ENCODE measurements at regions not wholly inside any gene's neighbourhood (a gene's known extent, or its start where the extent isn't known, plus 50 kb on each side); places are given as distances from the start of the nearest gene placed in this dataset.
A peak's percentile ranks its signal among the peaks of the same experiment; 100 is the strongest.

DNA sequence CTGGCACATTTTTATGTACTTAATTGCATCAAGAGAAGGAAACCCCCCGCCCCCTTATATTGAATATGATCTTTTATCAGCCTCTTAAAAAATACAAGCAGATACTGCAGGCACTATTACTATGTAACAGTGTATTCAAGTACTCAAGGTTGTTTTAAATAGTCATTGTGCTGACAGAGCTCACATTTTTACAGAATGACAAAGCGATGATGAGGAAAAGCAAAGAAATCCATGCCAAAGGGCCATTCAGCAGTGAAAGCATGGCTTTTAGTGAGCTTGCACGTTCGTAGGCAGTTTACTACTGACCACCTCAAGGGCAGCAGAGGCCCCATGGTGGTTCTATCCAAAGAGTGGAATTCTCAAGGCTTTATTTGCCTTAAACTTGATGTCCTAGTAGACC is 146.8 kb downstream of the RPS12 start:
- H3K27me3 ChIP-seq (replicated peaks in 1 of 2; ENCODE audit: control insufficient read depth in 2 of 2, extremely low read depth in 1 of 2, insufficient read depth in 2 of 2, low read length in 1 of 2): no peaks in the 10 kb centered on the region
- CTCF ChIA-PET: interaction anchor here in 1 of 2 donors (0.5 to 0.6 kb wide), 2 partner anchors 291 to 1090 kb away, joined by 3 read pairs; no protein-coding TSS in a partner anchor
- H3K27ac ChIP-seq (ENCODE audit: low read length): no peak overlapping the region
- Mint-ChIP-seq H3K36me3 (no peaks in the 10 kb centered on the region), H3K27me3 (peaks cover 33 to 39% of the 10 kb centered on the region in 2 donors), H3K27ac (no peak overlapping the region), H3K4me1 (peaks cover 0 to 5% (median 0%) of the 10 kb centered on the region in 3 donors), H3K4me3 (no peak overlapping the region), H3K9me3 (no peaks in the 10 kb centered on the region)
- H3K9me3 ChIP-seq: no peaks in the 10 kb centered on the region
- H3K4me3 ChIP-seq (ENCODE audit: control insufficient read depth in 1 of 2, extremely low read depth in 1 of 2, low read length in 1 of 2): no peak overlapping the region
- DNase-seq (no peak), ATAC-seq (replicated peaks in 1 of 4) (no peak)
- 68% methylated on average over 3 of the region's 4 CpGs for WGBS (ENCODE audit: insufficient coverage)
- POLR2A ChIA-PET: no interaction called here
- no peaks in the 10 kb centered on the region for H3K36me3 ChIP-seq (ENCODE audit: control insufficient read depth in 2 of 2, extremely low read depth in 1 of 2, insufficient read depth in 1 of 2, low read length in 1 of 2)
- no peaks in the 10 kb centered on the region for H3K4me1 ChIP-seq (ENCODE audit: control insufficient read depth in 1 of 2, extremely low read depth in 1 of 2, insufficient read depth in 2 of 2, low read length in 2 of 2)

- Histone ChIP-seq H3K4me3 (ENCODE audit: control insufficient read depth in 1 of 2, extremely low read depth in 1 of 2, low read length in 1 of 2) (no peak overlapping the region), H3K4me1 (ENCODE audit: control insufficient read depth in 1 of 2, extremely low read depth in 1 of 2, insufficient read depth in 2 of 2, low read length in 2 of 2) (no peaks in the 10 kb centered on the region), H3K27ac (ENCODE audit: low read length) (no peak overlapping the region), H3K27me3 (replicated peaks in 1 of 2; ENCODE audit: control insufficient read depth in 2 of 2, extremely low read depth in 1 of 2, insufficient read depth in 2 of 2, low read length in 1 of 2) (no peaks in the 10 kb centered on the region), H3K36me3 (ENCODE audit: control insufficient read depth in 2 of 2, extremely low read depth in 1 of 2, insufficient read depth in 1 of 2, low read length in 1 of 2) (no peaks in the 10 kb centered on the region), H3K9me3 (no peaks in the 10 kb centered on the region)
- Mint-ChIP-seq H3K4me1 (peaks cover 0 to 5% (median 0%) of the 10 kb centered on the region in 3 donors), H3K27ac (peak overlapping the region in 1 of 2 donors; percentile 26), H3K36me3 (no peaks in the 10 kb centered on the region), H3K4me3 (no peak overlapping the region), H3K9me3 (no peaks in the 10 kb centered on the region), H3K27me3 (peaks cover 30 to 40% of the 10 kb centered on the region in 2 donors)
- ATAC-seq (replicated peaks in 1 of 4): no peak
- peak in 1 of 35 experiments; percentile 2 for DNase-seq
- ChIA-PET CTCF (interaction anchor here (0.6 to 1.2 kb wide), 4 partner anchors 138 to 1136 kb away, joined by 3 to 8 read pairs (median 3); no protein-coding TSS in a partner anchor), POLR2A (no interaction called here)
- WGBS (ENCODE audit: insufficient coverage): 58% methylated on average over 3 of the region's 5 CpGs
Measured at GRCh38 chr6:132961610-132962009, 147.2 kb downstream of the RPS12 start.

DNA sequence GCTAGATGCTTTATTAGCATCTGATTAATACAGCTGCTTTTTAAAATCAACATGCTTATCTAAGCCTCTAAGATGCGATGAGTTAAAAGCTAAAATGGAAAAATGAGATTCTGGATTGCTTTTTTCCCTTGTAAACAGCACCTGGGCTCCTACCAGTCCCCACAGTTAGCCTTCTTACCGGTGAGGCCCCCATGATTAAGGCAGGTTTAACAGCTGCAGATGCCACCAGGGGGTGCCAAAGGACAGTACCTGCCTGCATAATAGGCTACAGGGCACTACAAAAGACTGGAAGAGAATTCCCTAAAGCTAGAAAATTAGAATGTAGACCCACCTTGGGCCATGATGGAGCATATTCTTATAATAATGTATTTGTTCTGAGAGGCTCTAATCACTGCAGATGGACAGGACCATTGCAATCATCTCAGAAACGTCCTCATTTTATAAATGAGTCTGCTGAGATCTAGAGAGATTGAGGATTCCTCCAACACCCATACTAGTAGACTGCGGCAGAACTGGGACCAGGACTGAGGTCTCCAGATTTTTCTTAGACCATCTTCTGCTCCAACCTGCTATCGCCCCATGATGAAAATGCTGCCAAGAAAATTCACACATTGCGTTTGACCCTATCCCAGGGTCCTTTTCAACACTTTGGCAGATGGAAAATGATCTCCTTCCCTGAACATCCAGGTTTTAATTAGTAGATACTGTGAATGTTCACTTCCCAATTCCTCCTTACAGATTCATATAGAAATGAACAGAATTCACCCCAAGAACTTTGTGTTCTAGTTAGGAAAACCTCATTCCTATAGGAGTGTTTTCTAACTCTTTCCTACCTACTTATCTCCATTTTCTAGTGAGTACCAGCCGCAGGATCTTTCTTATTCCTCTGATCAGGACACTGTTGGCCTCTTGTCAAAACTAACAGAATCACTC is 148.8 kb downstream of the RPS12 start:
- ChIA-PET POLR2A (no interaction called here), CTCF (interaction anchor here (0.5 to 1.6 kb wide), 8 partner anchors 10 to 1423 kb away, joined by 3 to 8 read pairs (median 3); no protein-coding TSS in a partner anchor)
- H3K27me3 ChIP-seq (replicated peaks in 1 of 2; ENCODE audit: control insufficient read depth in 2 of 2, extremely low read depth in 1 of 2, insufficient read depth in 2 of 2, low read length in 1 of 2): no peaks in the 10 kb centered on the region
- no peak overlapping the region for H3K27ac ChIP-seq (ENCODE audit: low read length)
- Mint-ChIP-seq H3K4me3 (no peak overlapping the region), H3K36me3 (no peaks in the 10 kb centered on the region), H3K4me1 (peaks cover 0 to 5% (median 0%) of the 10 kb centered on the region in 3 donors), H3K9me3 (no peaks in the 10 kb centered on the region), H3K27me3 (peaks cover 23 to 31% of the 10 kb centered on the region in 2 donors), H3K27ac (no peak overlapping the region)
- H3K36me3 ChIP-seq (ENCODE audit: control insufficient read depth in 2 of 2, extremely low read depth in 1 of 2, insufficient read depth in 1 of 2, low read length in 1 of 2): no peaks in the 10 kb centered on the region
- H3K4me3 ChIP-seq (ENCODE audit: control insufficient read depth in 1 of 2, extremely low read depth in 1 of 2, low read length in 1 of 2): no peak overlapping the region
- WGBS (ENCODE audit: insufficient coverage): 17% methylated on average over 1 of the region's 7 CpGs
- no peaks in the 10 kb centered on the region for H3K9me3 ChIP-seq
- H3K4me1 ChIP-seq (ENCODE audit: control insufficient read depth in 1 of 2, extremely low read depth in 1 of 2, insufficient read depth in 2 of 2, low read length in 2 of 2): no peaks in the 10 kb centered on the region
- peak in 31 of 35 experiments; percentile 3 to 57 (median 31) for DNase-seq
- peak in 3 of 4 experiments; percentile 30 to 57 (median 37) for ATAC-seq (replicated peaks in 1 of 4)

DNA sequence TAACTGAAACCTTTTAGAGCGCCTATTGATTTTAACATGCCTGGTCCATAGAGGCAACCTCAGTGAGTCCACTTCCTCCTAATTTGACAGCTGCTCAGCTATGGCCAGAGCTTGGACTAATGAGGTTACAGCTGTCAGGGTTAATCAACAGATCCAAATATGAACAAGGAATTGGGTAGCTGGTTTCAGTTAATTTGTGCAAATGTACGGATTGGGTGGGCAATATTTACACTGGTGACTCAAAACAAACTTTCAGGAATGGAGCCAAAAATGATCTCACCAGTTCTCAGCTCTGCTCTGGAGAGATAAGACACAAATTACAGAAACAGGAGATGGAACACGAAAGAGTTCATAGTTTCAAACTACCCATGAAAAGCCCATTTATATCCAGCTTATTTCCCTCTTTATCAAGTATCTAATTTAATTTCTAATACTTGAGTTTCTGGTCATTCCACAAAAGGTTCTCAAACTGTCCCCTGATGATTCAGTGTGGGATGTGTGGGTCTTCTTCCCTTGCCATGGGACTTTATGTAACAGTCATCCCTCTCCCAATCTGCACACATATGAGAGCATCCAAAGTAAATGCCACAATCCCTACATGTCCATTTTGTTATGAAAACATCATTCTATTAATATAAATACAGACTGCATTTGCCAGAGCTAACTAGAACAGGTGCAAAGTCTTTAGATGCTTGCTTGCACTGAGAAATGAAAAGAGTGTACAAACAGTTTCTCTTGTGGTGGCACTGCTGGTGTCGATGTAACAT is 149.9 kb downstream of the RPS12 start:
- no peak overlapping the region for H3K4me3 Mint-ChIP-seq
- peaks cover 23 to 33% of the 10 kb centered on the region in 2 donors for H3K27me3 Mint-ChIP-seq
- CTCF ChIA-PET: interaction anchor here in 1 of 2 donors (0.6 kb wide), 1 partner anchor 1314 kb away, joined by 3 read pairs; no protein-coding TSS in a partner anchor
- Histone ChIP-seq H3K4me1 (ENCODE audit: control insufficient read depth in 1 of 2, extremely low read depth in 1 of 2, insufficient read depth in 2 of 2, low read length in 2 of 2) (no peaks in the 10 kb centered on the region), H3K27ac (ENCODE audit: low read length) (no peak overlapping the region), H3K9me3 (no peaks in the 10 kb centered on the region), H3K4me3 (ENCODE audit: control insufficient read depth in 1 of 2, extremely low read depth in 1 of 2, low read length in 1 of 2) (no peak overlapping the region), H3K36me3 (ENCODE audit: control insufficient read depth in 2 of 2, extremely low read depth in 1 of 2, insufficient read depth in 1 of 2, low read length in 1 of 2) (no peaks in the 10 kb centered on the region), H3K27me3 (replicated peaks in 1 of 2; ENCODE audit: control insufficient read depth in 2 of 2, extremely low read depth in 1 of 2, insufficient read depth in 2 of 2, low read length in 1 of 2) (peaks cover 0 to 3% of the 10 kb centered on the region in 2 experiments)
- ATAC-seq (replicated peaks in 1 of 4) (no peak), DNase-seq (no peak)
- WGBS (ENCODE audit: insufficient coverage): 100% methylated on average over 1 of the region's 4 CpGs
- H3K4me1 Mint-ChIP-seq: peaks cover 0 to 5% (median 0%) of the 10 kb centered on the region in 3 donors
- H3K27ac Mint-ChIP-seq: no peak overlapping the region
- POLR2A ChIA-PET: no interaction called here
- H3K9me3 Mint-ChIP-seq: no peaks in the 10 kb centered on the region
- no peaks in the 10 kb centered on the region for H3K36me3 Mint-ChIP-seq

DNA sequence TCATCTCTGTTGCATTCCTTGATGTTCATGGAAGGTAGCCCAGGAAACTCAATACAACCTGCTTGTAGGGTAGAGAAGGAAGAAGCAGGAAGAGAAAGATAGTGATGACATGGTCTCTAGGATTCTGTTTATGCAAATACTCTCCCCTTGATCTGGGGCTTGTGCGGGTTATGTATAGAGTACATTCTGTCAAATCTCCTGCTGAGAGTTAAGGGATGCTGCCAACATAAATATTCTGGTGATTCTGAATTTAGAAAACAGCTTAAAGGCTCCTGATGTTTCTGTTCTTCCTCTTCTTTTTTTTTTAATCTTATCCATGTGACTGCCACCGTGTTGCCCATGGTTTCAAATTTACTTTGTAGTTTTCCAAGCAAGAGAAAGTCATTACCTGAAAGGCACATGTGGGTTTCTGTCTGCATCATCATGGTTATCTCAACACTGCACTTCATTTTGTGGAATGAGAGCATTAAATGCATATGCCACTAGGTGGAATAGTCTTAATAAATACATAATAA is 150.6 kb downstream of the RPS12 start:
- H3K4me1 ChIP-seq (ENCODE audit: control insufficient read depth in 1 of 2, extremely low read depth in 1 of 2, insufficient read depth in 2 of 2, low read length in 2 of 2): no peaks in the 10 kb centered on the region
- POLR2A ChIA-PET: no interaction called here
- H3K9me3 ChIP-seq: no peaks in the 10 kb centered on the region
- H3K27me3 ChIP-seq (replicated peaks in 1 of 2; ENCODE audit: control insufficient read depth in 2 of 2, extremely low read depth in 1 of 2, insufficient read depth in 2 of 2, low read length in 1 of 2): peaks cover 0 to 3% of the 10 kb centered on the region in 2 experiments
- Mint-ChIP-seq H3K4me3 (no peak overlapping the region), H3K27ac (no peak overlapping the region), H3K9me3 (no peaks in the 10 kb centered on the region), H3K27me3 (peaks cover 23 to 36% of the 10 kb centered on the region in 2 donors), H3K4me1 (peaks cover 0 to 5% (median 0%) of the 10 kb centered on the region in 3 donors), H3K36me3 (no peaks in the 10 kb centered on the region)
- no CpG with 5 or more reads among the region's 2 CpGs for WGBS (ENCODE audit: insufficient coverage)
- CTCF ChIA-PET: no interaction called here
- DNase-seq: no peak
- H3K27ac ChIP-seq (ENCODE audit: low read length): no peak overlapping the region
- no peak overlapping the region for H3K4me3 ChIP-seq (ENCODE audit: control insufficient read depth in 1 of 2, extremely low read depth in 1 of 2, low read length in 1 of 2)
- H3K36me3 ChIP-seq (ENCODE audit: control insufficient read depth in 2 of 2, extremely low read depth in 1 of 2, insufficient read depth in 1 of 2, low read length in 1 of 2): no peaks in the 10 kb centered on the region
- ATAC-seq (replicated peaks in 1 of 4): no peak

- POLR2A ChIA-PET: no interaction called here
- Mint-ChIP-seq H3K27me3 (peaks cover 14 to 37% of the 10 kb centered on the region in 2 donors), H3K36me3 (no peaks in the 10 kb centered on the region), H3K4me3 (no peak overlapping the region), H3K9me3 (no peaks in the 10 kb centered on the region), H3K27ac (no peak overlapping the region), H3K4me1 (peaks cover 0 to 5% (median 0%) of the 10 kb centered on the region in 3 donors)
- Histone ChIP-seq H3K27me3 (replicated peaks in 1 of 2; ENCODE audit: control insufficient read depth in 2 of 2, extremely low read depth in 1 of 2, insufficient read depth in 2 of 2, low read length in 1 of 2) (peaks cover 0 to 7% of the 10 kb centered on the region in 2 experiments), H3K27ac (ENCODE audit: low read length) (no peak overlapping the region), H3K4me1 (ENCODE audit: control insufficient read depth in 1 of 2, extremely low read depth in 1 of 2, insufficient read depth in 2 of 2, low read length in 2 of 2) (no peaks in the 10 kb centered on the region), H3K36me3 (ENCODE audit: control insufficient read depth in 2 of 2, extremely low read depth in 1 of 2, insufficient read depth in 1 of 2, low read length in 1 of 2) (no peaks in the 10 kb centered on the region), H3K9me3 (no peaks in the 10 kb centered on the region), H3K4me3 (ENCODE audit: control insufficient read depth in 1 of 2, extremely low read depth in 1 of 2, low read length in 1 of 2) (no peak overlapping the region)
- no peak for DNase-seq
- CTCF ChIA-PET: no interaction called here
- ATAC-seq (replicated peaks in 1 of 4): no peak
- no CpG with 5 or more reads among the region's 2 CpGs for WGBS (ENCODE audit: insufficient coverage)
Measured at GRCh38 chr6:132967871-132968270, 153.5 kb downstream of the RPS12 start.

Data from T-cell (primary cell).